ENCODE measurements at regions not wholly inside any gene's neighbourhood (a gene's known extent, or its start where the extent isn't known, plus 50 kb on each side); places are given as distances from the start of the nearest gene placed in this dataset.

GRCh38 chr13:39909634-39910033, 254.2 kb downstream of the COG6 start:
- Histone ChIP-seq H3K4me3 (replicated peaks in 1 of 3; ENCODE audit: low read depth in 2 of 3, low read length in 3 of 3) (no peak overlapping the region), H3K9me3 (replicated peaks in 1 of 2; ENCODE audit: control insufficient read depth in 1 of 2, insufficient read depth in 1 of 2, low read length in 2 of 2) (no peaks in the 10 kb centered on the region), H3K4me2 (replicated peaks; ENCODE audit: extremely low read depth, low read length, poor library complexity, severe bottlenecking) (no peak overlapping the region), H3K4me1 (ENCODE audit: control insufficient read depth in 1 of 2, insufficient read depth in 2 of 2, low read length in 2 of 2) (no peaks in the 10 kb centered on the region), H3K27ac (ENCODE audit: low read depth in 1 of 2, low read length in 2 of 2) (no peak overlapping the region), H2AFZ (ENCODE audit: insufficient read depth, low read depth, low read length, poor library complexity, severe bottlenecking) (no peak overlapping the region), H4K20me1 (ENCODE audit: insufficient read depth, low read length) (no peaks in the 10 kb centered on the region), H3K27me3 (ENCODE audit: control insufficient read depth in 2 of 2, insufficient read depth in 2 of 2, low read length in 2 of 2) (no peaks in the 10 kb centered on the region), H3K79me2 (ENCODE audit: insufficient read depth, low read length) (no peaks in the 10 kb centered on the region), H3K36me3 (replicated peaks in 1 of 2; ENCODE audit: control insufficient read depth in 1 of 2, insufficient read depth in 2 of 2, low read length in 2 of 2) (no peaks in the 10 kb centered on the region), H3K9ac (ENCODE audit: insufficient read depth, low read length, poor library complexity, severe bottlenecking) (no peak overlapping the region)
- Mint-ChIP-seq H3K9me3 (no peaks in the 10 kb centered on the region), H3K27me3 (ENCODE audit: low read depth in 3 of 3) (peaks cover 0 to 1% (median 0%) of the 10 kb centered on the region in 3 donors), H3K4me3 (no peak overlapping the region), H3K27ac (no peak overlapping the region), H3K4me1 (no peaks in the 10 kb centered on the region), H3K36me3 (no peaks in the 10 kb centered on the region)
- WGBS (ENCODE audit: insufficient coverage), result 86% methylated on average over 1 of the region's 3 CpGs
- no peak for TF ChIP-seq CTCF (IDR thresholded peaks at IDR 0.05)
- intact Hi-C loops (cut with micrococcal nuclease), result no loop called here
- DNase-seq, result no peak

- no peak overlapping the region for H3K4me3 Mint-ChIP-seq
- H3K36me3 ChIP-seq (replicated peaks in 1 of 2; ENCODE audit: control insufficient read depth in 1 of 2, insufficient read depth in 2 of 2, low read length in 2 of 2), result no peaks in the 10 kb centered on the region
- WGBS (ENCODE audit: insufficient coverage), result 63% methylated on average over 1 of the region's 1 CpG
- no peak for TF ChIP-seq CTCF (IDR thresholded peaks at IDR 0.05)
- H3K9ac ChIP-seq (ENCODE audit: insufficient read depth, low read length, poor library complexity, severe bottlenecking), result no peak overlapping the region
- DNase-seq, result no peak
- no peaks in the 10 kb centered on the region for H3K27me3 ChIP-seq (ENCODE audit: control insufficient read depth in 2 of 2, insufficient read depth in 2 of 2, low read length in 2 of 2)
- no peaks in the 10 kb centered on the region for H3K4me1 Mint-ChIP-seq
- H3K27ac ChIP-seq (ENCODE audit: low read depth in 1 of 2, low read length in 2 of 2), result no peak overlapping the region
- H3K27ac Mint-ChIP-seq, result no peak overlapping the region
- no peaks in the 10 kb centered on the region for H3K36me3 Mint-ChIP-seq
- intact Hi-C loops (cut with micrococcal nuclease), result no loop called here
- no peaks in the 10 kb centered on the region for H4K20me1 ChIP-seq (ENCODE audit: insufficient read depth, low read length)
- H3K9me3 ChIP-seq (replicated peaks in 1 of 2; ENCODE audit: control insufficient read depth in 1 of 2, insufficient read depth in 1 of 2, low read length in 2 of 2), result no peaks in the 10 kb centered on the region
- no peak overlapping the region for H3K4me2 ChIP-seq (replicated peaks; ENCODE audit: extremely low read depth, low read length, poor library complexity, severe bottlenecking)
- H3K4me1 ChIP-seq (ENCODE audit: control insufficient read depth in 1 of 2, insufficient read depth in 2 of 2, low read length in 2 of 2), result no peaks in the 10 kb centered on the region
- no peaks in the 10 kb centered on the region for H3K79me2 ChIP-seq (ENCODE audit: insufficient read depth, low read length)
- no peaks in the 10 kb centered on the region for H3K9me3 Mint-ChIP-seq
- H3K27me3 Mint-ChIP-seq (ENCODE audit: low read depth in 3 of 3), result peaks cover 0 to 1% (median 0%) of the 10 kb centered on the region in 3 donors
- no peak overlapping the region for H2AFZ ChIP-seq (ENCODE audit: insufficient read depth, low read depth, low read length, poor library complexity, severe bottlenecking)
- no peak overlapping the region for H3K4me3 ChIP-seq (replicated peaks in 1 of 3; ENCODE audit: low read depth in 2 of 3, low read length in 3 of 3)
Observed at GRCh38 chr13:39910041-39910440, 254.6 kb downstream of the COG6 start.
